Thyroid gland (tissue), 4 donors: ENCODE measurements at regions not wholly inside any gene's neighbourhood (a gene's known extent, or its start where the extent isn't known, plus 50 kb on each side); places are given as distances from the start of the nearest gene placed in this dataset.
A peak's percentile ranks its signal among the peaks of the same experiment; 100 is the strongest.

ENCODE experiments used
- POLR2A ChIP-seq, 2 donors: fragments of 450-650 bp; IDR thresholded peaks; one replicate each; pipeline ENCODE4 v1.6.1; 2017; ENCODE audit warnings: antibody characterized with exemption in 2 of 2, mild to moderate bottlenecking in 2 of 2, moderate library complexity in 1 of 2
- TF ChIP-seq, protein P1 (sequence below), 6 experiments: fragments of 200-600 bp in 3 of 6; fragments of 450-650 bp in 3 of 6; sonication (generic) in 3 of 6; IDR thresholded peaks; one replicate each; pipeline ENCODE4 v1.5.1; 2016 to 2019; ENCODE audit warnings: antibody characterized with exemption in 6 of 6, mild to moderate bottlenecking in 2 of 6, inconsistent platforms in 1 of 6, moderate library complexity in 1 of 6

DNA sequence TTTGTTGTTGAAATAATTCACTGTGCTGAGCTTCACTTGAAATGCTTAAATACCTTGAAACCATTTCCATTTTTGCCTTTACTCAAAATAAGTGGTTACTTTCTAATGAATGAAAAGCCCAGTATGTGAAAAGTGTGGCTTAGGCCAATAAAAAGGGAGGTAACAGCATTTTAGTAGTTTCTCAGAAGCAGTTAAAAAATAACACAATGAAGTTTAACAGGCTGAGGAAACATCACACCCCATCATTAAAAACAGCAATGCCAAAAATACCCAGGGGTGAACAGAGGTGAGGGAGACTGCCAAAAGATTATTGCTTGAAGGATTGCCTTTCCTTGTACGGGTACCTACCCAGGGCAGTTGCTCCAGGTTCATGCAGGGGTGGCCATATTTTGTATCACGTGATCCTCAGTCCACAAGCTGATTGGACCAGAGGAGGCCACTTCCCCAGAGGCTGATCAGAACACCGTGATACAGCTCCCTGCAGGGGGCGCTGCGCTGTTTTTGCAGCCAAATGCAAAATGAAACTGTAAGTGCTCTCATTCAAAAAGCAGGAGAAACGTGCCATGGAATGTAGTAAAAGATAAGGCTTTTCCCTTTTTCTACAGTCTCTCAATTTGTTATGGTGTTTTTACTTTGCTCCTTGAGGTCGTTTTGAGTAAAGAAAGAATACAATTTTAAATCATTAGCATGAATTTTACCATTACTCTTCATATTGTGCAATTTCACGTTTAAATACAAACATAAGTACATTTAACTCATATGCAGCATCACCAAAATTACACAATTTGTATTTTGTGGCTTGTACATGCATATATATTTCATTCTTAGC lies 70.2 kb upstream of the SH3BP4 start:
- no peak for TF ChIP-seq POLR2A (IDR thresholded peaks at IDR 0.05)
- TF ChIP-seq, protein P1, sequence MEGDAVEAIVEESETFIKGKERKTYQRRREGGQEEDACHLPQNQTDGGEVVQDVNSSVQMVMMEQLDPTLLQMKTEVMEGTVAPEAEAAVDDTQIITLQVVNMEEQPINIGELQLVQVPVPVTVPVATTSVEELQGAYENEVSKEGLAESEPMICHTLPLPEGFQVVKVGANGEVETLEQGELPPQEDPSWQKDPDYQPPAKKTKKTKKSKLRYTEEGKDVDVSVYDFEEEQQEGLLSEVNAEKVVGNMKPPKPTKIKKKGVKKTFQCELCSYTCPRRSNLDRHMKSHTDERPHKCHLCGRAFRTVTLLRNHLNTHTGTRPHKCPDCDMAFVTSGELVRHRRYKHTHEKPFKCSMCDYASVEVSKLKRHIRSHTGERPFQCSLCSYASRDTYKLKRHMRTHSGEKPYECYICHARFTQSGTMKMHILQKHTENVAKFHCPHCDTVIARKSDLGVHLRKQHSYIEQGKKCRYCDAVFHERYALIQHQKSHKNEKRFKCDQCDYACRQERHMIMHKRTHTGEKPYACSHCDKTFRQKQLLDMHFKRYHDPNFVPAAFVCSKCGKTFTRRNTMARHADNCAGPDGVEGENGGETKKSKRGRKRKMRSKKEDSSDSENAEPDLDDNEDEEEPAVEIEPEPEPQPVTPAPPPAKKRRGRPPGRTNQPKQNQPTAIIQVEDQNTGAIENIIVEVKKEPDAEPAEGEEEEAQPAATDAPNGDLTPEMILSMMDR (IDR thresholded peaks at IDR 0.05) = peak in 5 of 6 experiments; percentile 51 to 83 (median 75)
